ENCODE measurements at regions not wholly inside any gene's neighbourhood (a gene's known extent, or its start where the extent isn't known, plus 50 kb on each side); places are given as distances from the start of the nearest gene placed in this dataset.

- TF ChIP-seq ZNF425 (CRISPR knock-in tag; conservative IDR thresholded peaks at IDR 0.05) (no peak), ZNF416 (CRISPR knock-in tag; IDR thresholded peaks at IDR 0.05) (no peak), MYBL2 (CRISPR knock-in tag; IDR thresholded peaks at IDR 0.05) (no peak), NR1H2 (CRISPR knock-in tag; IDR thresholded peaks at IDR 0.05) (no peak), GRHL2 (CRISPR knock-in tag; IDR thresholded peaks at IDR 0.05; ENCODE audit: insufficient replicate concordance, severe bottlenecking) (no peak), GTF2I (CRISPR knock-in tag; conservative IDR thresholded peaks at IDR 0.05) (no peak), E2F5 (CRISPR knock-in tag; IDR thresholded peaks at IDR 0.05) (no peak), CTCF (IDR thresholded peaks at IDR 0.05) (no peak), ZNF512 (CRISPR knock-in tag; IDR thresholded peaks at IDR 0.05; ENCODE audit: borderline replicate concordance) (no peak), FOXP4 (CRISPR knock-in tag; IDR thresholded peaks at IDR 0.05) (no peak), FOXK1 (CRISPR knock-in tag; IDR thresholded peaks at IDR 0.05) (no peak)
Measured at GRCh38 chr3:34237946-34238345, 439.5 kb downstream of the PDCD6IP start (continued).

GRCh38 chr3:34238407-34238806 lies 440.0 kb downstream of the PDCD6IP start:
- ChIA-PET POLR2A (no interaction called here), CTCF (no interaction called here)
- Mint-ChIP-seq H3K27me3 (ENCODE audit: low read depth) (no peaks in the 10 kb centered on the region), H3K36me3 (no peaks in the 10 kb centered on the region), H3K27ac (no peak overlapping the region), H3K4me1 (no peaks in the 10 kb centered on the region), H3K4me3 (no peak overlapping the region), H3K9me3 (no peaks in the 10 kb centered on the region)
- DNase-seq (ENCODE audit: low spot score), result no peak
- no peak for ATAC-seq
- TF ChIP-seq FOXK1 (CRISPR knock-in tag; IDR thresholded peaks at IDR 0.05) (no peak), ZBTB43 (CRISPR knock-in tag; IDR thresholded peaks at IDR 0.05) (no peak), ATF3 (CRISPR knock-in tag; conservative IDR thresholded peaks at IDR 0.05) (no peak), ZNF138 (CRISPR knock-in tag; conservative IDR thresholded peaks at IDR 0.05) (no peak), MLX (CRISPR knock-in tag; IDR thresholded peaks at IDR 0.05) (no peak), FOXP1 (CRISPR knock-in tag; IDR thresholded peaks at IDR 0.05; ENCODE audit: borderline replicate concordance) (no peak), ATF6 (CRISPR knock-in tag; IDR thresholded peaks at IDR 0.05) (no peak), TEAD1 (CRISPR knock-in tag; IDR thresholded peaks at IDR 0.05) (no peak), ZBTB21 (CRISPR knock-in tag; IDR thresholded peaks at IDR 0.05; ENCODE audit: borderline replicate concordance) (no peak)

Data from WTC11 (cell line).